ENCODE measurements at regions not wholly inside any gene's neighbourhood (a gene's known extent, or its start where the extent isn't known, plus 50 kb on each side); places are given as distances from the start of the nearest gene placed in this dataset.
"Not testable (repeated sequence)": the region's sequence is repeated elsewhere in the genome, so short reads cannot be mapped to it uniquely, and the experiment has no call there.

- H3K27me3 Mint-ChIP-seq: peaks cover 12% of the 10 kb centered on the region
- no peak overlapping the region for H3K27ac Mint-ChIP-seq
- Histone ChIP-seq H3K9me3 (ENCODE audit: control extremely low read depth in 1 of 3, control insufficient read depth in 2 of 3, insufficient read depth in 1 of 3, low read length in 2 of 3) (no peaks in the 10 kb centered on the region), H2AFZ (ENCODE audit: insufficient read depth, low read depth, low read length, poor library complexity, severe bottlenecking) (no peak overlapping the region), H3K27ac (ENCODE audit: low read length in 2 of 2) (no peak overlapping the region), H3K4me1 (ENCODE audit: control insufficient read depth in 2 of 2, insufficient read depth in 2 of 2, low read length in 2 of 2) (no peaks in the 10 kb centered on the region), H3K36me3 (replicated peaks in 1 of 2; ENCODE audit: control extremely low read depth in 1 of 2, control insufficient read depth in 1 of 2, extremely low read depth in 1 of 2, insufficient read depth in 2 of 2, low read length in 1 of 2) (no peaks in the 10 kb centered on the region), H3K79me2 (ENCODE audit: control insufficient read depth, insufficient read depth, low read length) (no peaks in the 10 kb centered on the region), H3K9ac (ENCODE audit: low read length) (no peak overlapping the region), H3K4me3 (ENCODE audit: control extremely low read depth in 1 of 5, extremely low read depth in 1 of 5, insufficient read depth in 1 of 5, low read depth in 2 of 5, low read length in 4 of 5) (no peak overlapping the region), H3K27me3 (replicated peaks in 1 of 4; ENCODE audit: control extremely low read depth in 1 of 4, control insufficient read depth in 3 of 4, insufficient read depth in 4 of 4, low read length in 3 of 4) (peaks cover 0 to 6% (median 0%) of the 10 kb centered on the region in 4 experiments), H4K20me1 (ENCODE audit: control insufficient read depth, insufficient read depth, low read length, poor library complexity, severe bottlenecking) (no peaks in the 10 kb centered on the region), H3K4me2 (replicated peaks; ENCODE audit: low read depth, low read length, poor library complexity, severe bottlenecking) (no peak overlapping the region)
- intact Hi-C loops (cut with micrococcal nuclease): no loop called here
- H3K4me1 Mint-ChIP-seq: no peaks in the 10 kb centered on the region
- DNase-seq (no peak), ATAC-seq (ENCODE audit: low read depth) (no peak)
- no CpG with 5 or more reads among the region's 3 CpGs for whole genome bisulfite sequencing (ENCODE audit: insufficient coverage)
- H3K9me3 Mint-ChIP-seq (ENCODE audit: insufficient read depth): no peaks in the 10 kb centered on the region
- no peak overlapping the region for H3K4me3 Mint-ChIP-seq
- ChIA-PET POLR2A (no interaction called here), CTCF (no interaction called here)
- TF ChIP-seq, protein P1, sequence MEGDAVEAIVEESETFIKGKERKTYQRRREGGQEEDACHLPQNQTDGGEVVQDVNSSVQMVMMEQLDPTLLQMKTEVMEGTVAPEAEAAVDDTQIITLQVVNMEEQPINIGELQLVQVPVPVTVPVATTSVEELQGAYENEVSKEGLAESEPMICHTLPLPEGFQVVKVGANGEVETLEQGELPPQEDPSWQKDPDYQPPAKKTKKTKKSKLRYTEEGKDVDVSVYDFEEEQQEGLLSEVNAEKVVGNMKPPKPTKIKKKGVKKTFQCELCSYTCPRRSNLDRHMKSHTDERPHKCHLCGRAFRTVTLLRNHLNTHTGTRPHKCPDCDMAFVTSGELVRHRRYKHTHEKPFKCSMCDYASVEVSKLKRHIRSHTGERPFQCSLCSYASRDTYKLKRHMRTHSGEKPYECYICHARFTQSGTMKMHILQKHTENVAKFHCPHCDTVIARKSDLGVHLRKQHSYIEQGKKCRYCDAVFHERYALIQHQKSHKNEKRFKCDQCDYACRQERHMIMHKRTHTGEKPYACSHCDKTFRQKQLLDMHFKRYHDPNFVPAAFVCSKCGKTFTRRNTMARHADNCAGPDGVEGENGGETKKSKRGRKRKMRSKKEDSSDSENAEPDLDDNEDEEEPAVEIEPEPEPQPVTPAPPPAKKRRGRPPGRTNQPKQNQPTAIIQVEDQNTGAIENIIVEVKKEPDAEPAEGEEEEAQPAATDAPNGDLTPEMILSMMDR (IDR thresholded peaks at IDR 0.05): no peak
- TF ChIP-seq EZH2 (IDR thresholded peaks at IDR 0.05; ENCODE audit: borderline replicate concordance, insufficient read depth, low read depth, low read length, poor library complexity, severe bottlenecking): no peak
These were observed 161.1 kb downstream of the PHF8 start for GRCh38 chrX:53883196-53883595.

DNA sequence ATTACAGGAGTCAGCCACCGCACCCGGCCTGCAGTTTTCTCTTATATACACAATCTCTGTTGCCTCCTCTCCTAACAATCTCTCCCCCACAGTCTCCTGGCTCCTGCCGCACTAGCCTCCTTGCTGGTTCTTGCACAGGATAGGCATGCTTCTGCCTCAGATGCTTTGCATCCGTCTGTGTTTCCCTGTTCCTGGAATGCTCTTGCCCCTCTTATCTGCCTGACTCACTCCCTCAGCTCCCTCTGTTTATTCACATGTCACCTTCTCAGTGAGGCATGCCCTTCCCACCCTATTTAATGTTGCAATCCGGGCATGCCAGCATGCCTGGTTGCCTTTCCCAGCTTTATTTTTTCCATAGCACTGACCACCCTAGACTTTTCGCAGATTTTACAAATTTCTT lies 161.9 kb downstream of the PHF8 start:
- H3K27ac Mint-ChIP-seq: no peak overlapping the region
- Histone ChIP-seq H3K9ac (ENCODE audit: low read length) (no peak overlapping the region), H4K20me1 (ENCODE audit: control insufficient read depth, insufficient read depth, low read length, poor library complexity, severe bottlenecking) (no peaks in the 10 kb centered on the region), H3K36me3 (replicated peaks in 1 of 2; ENCODE audit: control extremely low read depth in 1 of 2, control insufficient read depth in 1 of 2, extremely low read depth in 1 of 2, insufficient read depth in 2 of 2, low read length in 1 of 2) (no peaks in the 10 kb centered on the region), H3K27me3 (replicated peaks in 1 of 4; ENCODE audit: control extremely low read depth in 1 of 4, control insufficient read depth in 3 of 4, insufficient read depth in 4 of 4, low read length in 3 of 4) (peaks cover 0 to 6% (median 0%) of the 10 kb centered on the region in 4 experiments), H3K27ac (ENCODE audit: low read length in 2 of 2) (no peak overlapping the region), H3K4me2 (replicated peaks; ENCODE audit: low read depth, low read length, poor library complexity, severe bottlenecking) (no peak overlapping the region), H3K79me2 (ENCODE audit: control insufficient read depth, insufficient read depth, low read length) (no peaks in the 10 kb centered on the region), H2AFZ (ENCODE audit: insufficient read depth, low read depth, low read length, poor library complexity, severe bottlenecking) (no peak overlapping the region), H3K9me3 (ENCODE audit: control extremely low read depth in 1 of 3, control insufficient read depth in 2 of 3, insufficient read depth in 1 of 3, low read length in 2 of 3) (no peaks in the 10 kb centered on the region), H3K4me1 (ENCODE audit: control insufficient read depth in 2 of 2, insufficient read depth in 2 of 2, low read length in 2 of 2) (no peaks in the 10 kb centered on the region), H3K4me3 (ENCODE audit: control extremely low read depth in 1 of 5, extremely low read depth in 1 of 5, insufficient read depth in 1 of 5, low read depth in 2 of 5, low read length in 4 of 5) (no peak overlapping the region)
- ATAC-seq (ENCODE audit: low read depth) (no peak), DNase-seq (no peak)
- no peak for TF ChIP-seq EZH2 (IDR thresholded peaks at IDR 0.05; ENCODE audit: borderline replicate concordance, insufficient read depth, low read depth, low read length, poor library complexity, severe bottlenecking)
- TF ChIP-seq, protein P1 (IDR thresholded peaks at IDR 0.05): no peak
- H3K9me3 Mint-ChIP-seq (ENCODE audit: insufficient read depth): peaks cover 3% of the 10 kb centered on the region
- no peaks in the 10 kb centered on the region for H3K4me1 Mint-ChIP-seq
- intact Hi-C loops (cut with micrococcal nuclease): no loop called here
- H3K27me3 Mint-ChIP-seq: peaks cover 12% of the 10 kb centered on the region
- ChIA-PET POLR2A (no interaction called here), CTCF (no interaction called here)
- 86% methylated on average over 2 of the region's 6 CpGs for whole genome bisulfite sequencing (ENCODE audit: insufficient coverage)
- no peak overlapping the region for H3K4me3 Mint-ChIP-seq

DNA sequence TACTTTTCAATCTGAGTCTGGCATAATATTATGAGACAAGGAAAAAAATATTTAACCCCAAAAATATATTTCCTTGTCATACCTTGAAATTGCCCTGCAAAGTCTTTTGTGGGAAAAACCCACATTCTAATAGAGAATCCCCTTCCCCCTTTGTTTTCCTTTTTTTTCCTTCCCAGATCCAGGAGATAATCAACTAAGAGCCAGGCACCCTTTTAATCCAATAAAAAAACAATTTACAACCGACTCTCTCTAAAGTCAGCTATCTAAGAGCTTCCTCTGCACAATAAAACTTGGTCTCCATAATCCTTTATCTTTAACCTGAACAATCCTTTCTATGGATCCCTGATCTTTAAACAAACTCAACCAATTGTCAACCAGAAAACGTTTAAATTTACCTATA lies 163.5 kb downstream of the PHF8 start:
- not testable (repeated sequence) for H3K36me3 ChIP-seq (replicated peaks in 1 of 2; ENCODE audit: control extremely low read depth in 1 of 2, control insufficient read depth in 1 of 2, extremely low read depth in 1 of 2, insufficient read depth in 2 of 2, low read length in 1 of 2); H3K9ac ChIP-seq (ENCODE audit: low read length)

More for the DNA sequence above, 163.5 kb downstream of the PHF8 start:
- H3K27ac Mint-ChIP-seq; H3K9me3 ChIP-seq (ENCODE audit: control extremely low read depth in 1 of 3, control insufficient read depth in 2 of 3, insufficient read depth in 1 of 3, low read length in 2 of 3); H3K79me2 ChIP-seq (ENCODE audit: control insufficient read depth, insufficient read depth, low read length); H3K4me3 Mint-ChIP-seq; H3K27me3 ChIP-seq (replicated peaks in 1 of 4; ENCODE audit: control extremely low read depth in 1 of 4, control insufficient read depth in 3 of 4, insufficient read depth in 4 of 4, low read length in 3 of 4); intact Hi-C loops (cut with micrococcal nuclease); H3K4me1 ChIP-seq (ENCODE audit: control insufficient read depth in 2 of 2, insufficient read depth in 2 of 2, low read length in 2 of 2); H3K27ac ChIP-seq (ENCODE audit: low read length in 2 of 2); H3K4me1 Mint-ChIP-seq; H3K4me2 ChIP-seq (replicated peaks; ENCODE audit: low read depth, low read length, poor library complexity, severe bottlenecking); H2AFZ ChIP-seq (ENCODE audit: insufficient read depth, low read depth, low read length, poor library complexity, severe bottlenecking); DNase-seq; H3K4me3 ChIP-seq (ENCODE audit: control extremely low read depth in 1 of 5, extremely low read depth in 1 of 5, insufficient read depth in 1 of 5, low read depth in 2 of 5, low read length in 4 of 5); CTCF ChIA-PET; H3K9me3 Mint-ChIP-seq (ENCODE audit: insufficient read depth); H4K20me1 ChIP-seq (ENCODE audit: control insufficient read depth, insufficient read depth, low read length, poor library complexity, severe bottlenecking); ATAC-seq (ENCODE audit: low read depth); POLR2A ChIA-PET: not testable (repeated sequence)
- H3K27me3 Mint-ChIP-seq: peaks cover 12% of the 10 kb centered on the region
- WGBS (ENCODE audit: insufficient coverage): 80% methylated on average over 1 of the region's 2 CpGs
